ENCODE measurements at regions not wholly inside any gene's neighbourhood (a gene's known extent, or its start where the extent isn't known, plus 50 kb on each side); places are given as distances from the start of the nearest gene placed in this dataset.
A peak's percentile ranks its signal among the peaks of the same experiment; 100 is the strongest.

- CTCF ChIA-PET: interaction anchor here (0.9 kb wide), 1 partner anchor 8 kb away, joined by 3 read pairs; no protein-coding TSS in a partner anchor
- intact Hi-C loops (cut with micrococcal nuclease; ENCODE audit: unreplicated experiment): no loop called here
- Mint-ChIP-seq H3K27ac (ENCODE audit: unreplicated experiment) (no peak overlapping the region), H3K9me3 (ENCODE audit: low read depth, unreplicated experiment) (no peaks in the 10 kb centered on the region), H3K4me1 (ENCODE audit: low read depth, unreplicated experiment) (no peaks in the 10 kb centered on the region), H3K4me3 (ENCODE audit: low read depth, unreplicated experiment) (no peak overlapping the region), H3K36me3 (ENCODE audit: insufficient read depth, unreplicated experiment) (no peaks in the 10 kb centered on the region), H3K27me3 (ENCODE audit: unreplicated experiment) (peaks cover 22% of the 10 kb centered on the region)
- no peak for TF ChIP-seq CTCF (IDR thresholded peaks at IDR 0.05; ENCODE audit: unreplicated experiment)
- DNase-seq: peak; percentile 3
- BruUV-seq (replicated peaks): no TSS peak
Measured at GRCh38 chr2:108154366-108155061, 85.3 kb upstream of the SULT1C3 start.

- BruUV-seq (replicated peaks): no TSS peak
- H3K4me3 Mint-ChIP-seq (ENCODE audit: low read depth, unreplicated experiment): no peak overlapping the region
- H3K36me3 Mint-ChIP-seq (ENCODE audit: insufficient read depth, unreplicated experiment): peaks cover 3% of the 10 kb centered on the region
- intact Hi-C loops (cut with micrococcal nuclease; ENCODE audit: unreplicated experiment): no loop called here
- H3K4me1 Mint-ChIP-seq (ENCODE audit: low read depth, unreplicated experiment): no peaks in the 10 kb centered on the region
- peaks cover 51% of the 10 kb centered on the region for H3K27me3 Mint-ChIP-seq (ENCODE audit: unreplicated experiment)
- DNase-seq: no peak
- TF ChIP-seq CTCF (IDR thresholded peaks at IDR 0.05; ENCODE audit: unreplicated experiment): no peak
- no peak overlapping the region for H3K27ac Mint-ChIP-seq (ENCODE audit: unreplicated experiment)
- H3K9me3 Mint-ChIP-seq (ENCODE audit: low read depth, unreplicated experiment): no peaks in the 10 kb centered on the region
- CTCF ChIA-PET: interaction anchor here (0.6 kb wide), 1 partner anchor 24 kb away, joined by 3 read pairs; no protein-coding TSS in a partner anchor
Measured at GRCh38 chr2:108161298-108161697, 78.5 kb upstream of the SULT1C3 start.

GRCh38 chr2:108164318-108164717, 75.5 kb upstream of the SULT1C3 start:
- no peak for TF ChIP-seq CTCF (IDR thresholded peaks at IDR 0.05; ENCODE audit: unreplicated experiment)
- no TSS peak for BruUV-seq (replicated peaks)
- H3K4me1 Mint-ChIP-seq (ENCODE audit: low read depth, unreplicated experiment): no peaks in the 10 kb centered on the region
- DNase-seq: no peak
- CTCF ChIA-PET: no interaction called here
- H3K27me3 Mint-ChIP-seq (ENCODE audit: unreplicated experiment): peaks cover 66% of the 10 kb centered on the region
- no peak overlapping the region for H3K27ac Mint-ChIP-seq (ENCODE audit: unreplicated experiment)
- peaks cover 3% of the 10 kb centered on the region for H3K36me3 Mint-ChIP-seq (ENCODE audit: insufficient read depth, unreplicated experiment)
- no peak overlapping the region for H3K4me3 Mint-ChIP-seq (ENCODE audit: low read depth, unreplicated experiment)
- no peaks in the 10 kb centered on the region for H3K9me3 Mint-ChIP-seq (ENCODE audit: low read depth, unreplicated experiment)
- intact Hi-C loops (cut with micrococcal nuclease; ENCODE audit: unreplicated experiment): no loop called here

- CTCF ChIA-PET: no interaction called here
- Mint-ChIP-seq H3K36me3 (ENCODE audit: insufficient read depth, unreplicated experiment) (peaks cover 3% of the 10 kb centered on the region), H3K27me3 (ENCODE audit: unreplicated experiment) (peaks cover 64% of the 10 kb centered on the region), H3K4me1 (ENCODE audit: low read depth, unreplicated experiment) (no peaks in the 10 kb centered on the region), H3K9me3 (ENCODE audit: low read depth, unreplicated experiment) (no peaks in the 10 kb centered on the region), H3K4me3 (ENCODE audit: low read depth, unreplicated experiment) (no peak overlapping the region), H3K27ac (ENCODE audit: unreplicated experiment) (no peak overlapping the region)
- no peak for DNase-seq
- no TSS peak for BruUV-seq (replicated peaks)
- intact Hi-C loops (cut with micrococcal nuclease; ENCODE audit: unreplicated experiment): no loop called here
- no peak for TF ChIP-seq CTCF (IDR thresholded peaks at IDR 0.05; ENCODE audit: unreplicated experiment)
Measured at GRCh38 chr2:108165729-108166128, 74.0 kb upstream of the SULT1C3 start.
